GM19463 (cell line): ENCODE measurements at regions not wholly inside any gene's neighbourhood (a gene's known extent, or its start where the extent isn't known, plus 50 kb on each side); places are given as distances from the start of the nearest gene placed in this dataset.

Experiments used
- ATAC-seq: cut with Tn5 transposase; IDR thresholded peaks from one replicate; pipeline ENCODE4 v1.9.1; 2021; ENCODE audit warnings: mild to moderate bottlenecking, moderate library complexity; ENCODE audit not compliant: unreplicated experiment

GRCh38 chr10:31586723-31587638, 268.0 kb downstream of the ZEB1 start:
- no peak for ATAC-seq

- no peak for ATAC-seq
Observed at GRCh38 chr10:31584876-31585275, 265.9 kb downstream of the ZEB1 start.

- no peak for ATAC-seq
Observed at GRCh38 chr10:31584098-31584631, 265.1 kb downstream of the ZEB1 start.

GRCh38 chr10:31583293-31583692, 264.3 kb downstream of the ZEB1 start:
- no peak for ATAC-seq

GRCh38 chr10:31582365-31583052, 263.5 kb downstream of the ZEB1 start:
- ATAC-seq: no peak

GRCh38 chr10:31581741-31582323, 262.8 kb downstream of the ZEB1 start:
- peak; percentile 72 for ATAC-seq

GRCh38 chr10:31580646-31581045, 261.6 kb downstream of the ZEB1 start:
- ATAC-seq: no peak
